LHCN-M2 (cell line): ENCODE measurements at regions not wholly inside any gene's neighbourhood (a gene's known extent, or its start where the extent isn't known, plus 50 kb on each side); places are given as distances from the start of the nearest gene placed in this dataset.

Experiments
- DNase-seq: peaks from one replicate; pipeline ENCODE4 v3.0.0-alpha.2; 2012; ENCODE audit warnings: low read depth

GRCh38 chr15:77737238-77738037, 104.7 kb upstream of the LINGO1 start:
- no peak for DNase-seq

DNA sequence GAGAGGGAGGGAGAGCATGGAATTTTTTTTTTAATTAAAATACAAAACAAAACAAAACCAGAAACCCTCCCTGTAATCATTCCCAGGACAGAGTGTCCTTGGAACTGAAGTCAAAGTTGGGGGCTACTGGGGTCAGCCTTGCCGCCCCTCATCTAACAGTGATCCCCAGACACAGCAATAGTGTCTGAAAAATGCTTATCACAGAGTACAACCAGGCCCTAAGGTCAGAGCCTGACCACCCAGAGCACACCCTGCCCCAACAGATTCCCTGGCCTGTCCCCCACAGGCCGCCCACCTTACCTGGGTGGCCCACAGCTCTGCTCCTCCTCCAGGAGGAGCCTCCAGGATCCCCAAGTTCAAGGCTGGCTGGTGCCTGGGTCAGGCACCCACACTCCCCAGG, 101.6 kb upstream of the LINGO1 start:
- no peak for DNase-seq

DNA sequence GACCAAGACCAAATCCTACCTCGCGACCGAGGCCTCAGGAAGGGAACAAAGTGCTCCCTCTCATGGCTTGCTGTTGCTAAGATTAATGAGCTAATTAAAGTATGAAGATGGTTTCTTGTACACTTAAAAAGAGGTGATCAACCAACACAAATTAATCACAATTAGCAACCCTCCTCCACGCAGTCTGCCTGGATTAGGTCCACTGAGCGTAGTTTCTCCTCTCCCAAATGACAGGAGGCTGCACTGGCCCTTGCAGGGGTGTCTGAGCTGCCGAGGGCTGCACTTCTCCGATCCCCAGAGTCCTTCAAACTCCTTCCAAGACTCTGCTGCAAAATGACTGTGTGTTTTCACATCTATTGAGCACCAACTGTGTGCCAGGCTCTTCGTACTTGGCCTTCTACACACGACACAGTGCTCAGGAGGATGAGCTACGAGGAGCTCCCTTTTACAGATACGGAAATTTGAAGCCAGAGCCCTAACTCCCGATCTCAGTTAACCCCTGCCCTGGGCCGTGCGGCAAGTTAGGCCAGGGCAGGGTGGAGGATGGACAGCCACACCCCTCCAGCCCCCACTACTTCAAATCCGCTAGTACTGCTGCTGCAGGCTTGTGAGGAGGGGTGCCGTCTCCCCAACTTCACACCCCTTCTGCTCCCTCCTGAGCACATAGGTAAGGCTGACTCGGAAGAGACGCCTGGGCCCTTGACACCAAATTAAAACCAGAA, 101.0 kb upstream of the LINGO1 start:
- no peak for DNase-seq

DNA sequence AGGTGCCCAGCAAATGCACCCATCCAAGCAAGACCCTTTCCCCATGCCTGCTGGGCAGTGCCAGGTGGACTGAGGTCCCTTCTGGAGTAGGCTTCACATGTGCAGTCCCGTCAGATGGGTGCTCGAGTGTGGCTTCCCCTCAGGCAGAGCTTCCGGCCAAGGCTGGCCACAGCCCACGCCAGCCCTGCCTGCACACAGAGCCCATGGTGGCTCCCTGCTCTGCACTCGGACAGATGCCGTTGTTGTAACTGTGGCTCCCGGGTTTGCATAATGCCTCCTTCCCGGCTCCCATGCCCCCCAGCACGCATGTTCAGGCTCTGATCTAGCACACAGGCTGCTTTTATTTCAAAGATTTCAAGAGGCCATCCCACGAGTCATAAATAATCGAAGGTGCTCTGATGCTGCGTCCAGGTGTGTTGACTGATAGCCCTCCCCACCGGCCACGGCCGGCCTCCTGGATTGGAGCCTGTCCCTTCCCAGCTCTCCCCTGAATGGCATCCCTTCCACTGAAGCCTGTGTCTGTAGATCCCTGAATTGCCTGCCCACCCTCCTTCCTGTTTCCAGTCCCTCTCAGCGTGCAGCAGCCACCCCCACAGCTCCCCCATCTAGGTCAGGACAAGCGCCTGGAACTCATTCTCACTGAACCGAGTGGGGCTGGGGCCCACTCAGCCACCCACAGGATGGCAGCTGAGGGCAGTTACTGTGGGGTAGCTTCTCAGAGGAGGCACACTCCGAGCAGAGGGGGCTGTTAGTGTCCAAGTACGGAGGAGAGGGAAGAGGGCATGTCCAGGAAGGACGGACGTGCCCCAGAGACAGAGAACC, 100.0 kb upstream of the LINGO1 start:
- no peak for DNase-seq

GRCh38 chr15:77731945-77732344, 99.2 kb upstream of the LINGO1 start:
- DNase-seq, result no peak

GRCh38 chr15:77731067-77731466, 98.4 kb upstream of the LINGO1 start:
- DNase-seq, result no peak

- no peak for DNase-seq
These were observed 95.1 kb upstream of the LINGO1 start for GRCh38 chr15:77727635-77728304.

GRCh38 chr15:77724715-77725114, 92.0 kb upstream of the LINGO1 start:
- no peak for DNase-seq

- DNase-seq, result no peak
These were observed 91.0 kb upstream of the LINGO1 start for GRCh38 chr15:77723756-77724155.

DNA sequence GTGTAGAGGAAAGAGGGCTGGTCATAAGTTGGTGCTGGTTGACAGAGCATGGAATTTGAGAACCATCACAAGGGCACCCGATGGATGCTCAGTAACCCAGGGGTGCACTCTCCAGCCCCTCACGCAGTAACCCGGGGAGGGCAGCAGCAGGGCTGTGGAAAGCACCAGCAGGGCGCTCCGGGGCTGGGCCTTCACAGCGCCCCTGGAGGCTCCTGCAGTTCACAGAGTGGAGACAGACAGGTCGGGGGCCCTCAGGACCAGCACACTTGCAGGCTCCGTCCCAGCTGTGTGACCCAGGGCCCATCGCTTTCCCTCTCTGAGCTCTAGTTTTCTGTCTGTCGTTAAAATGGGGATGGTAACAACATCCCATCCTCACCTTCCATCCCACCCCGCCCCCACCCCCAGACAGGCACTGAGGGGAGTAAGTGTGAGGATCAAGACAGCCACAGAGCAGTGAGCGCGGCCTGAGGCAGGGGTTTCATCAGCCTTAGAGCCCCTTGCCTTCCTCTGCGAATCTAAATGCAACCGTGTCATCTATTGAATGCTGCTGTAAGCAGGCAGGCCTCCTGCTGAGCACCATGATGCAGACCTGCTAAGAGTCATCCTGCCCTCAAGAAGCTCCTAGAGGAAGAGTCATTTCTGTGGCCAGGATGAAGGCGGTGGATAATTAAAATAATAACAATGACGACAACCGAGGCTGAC, 90.2 kb upstream of the LINGO1 start:
- no peak for DNase-seq

DNA sequence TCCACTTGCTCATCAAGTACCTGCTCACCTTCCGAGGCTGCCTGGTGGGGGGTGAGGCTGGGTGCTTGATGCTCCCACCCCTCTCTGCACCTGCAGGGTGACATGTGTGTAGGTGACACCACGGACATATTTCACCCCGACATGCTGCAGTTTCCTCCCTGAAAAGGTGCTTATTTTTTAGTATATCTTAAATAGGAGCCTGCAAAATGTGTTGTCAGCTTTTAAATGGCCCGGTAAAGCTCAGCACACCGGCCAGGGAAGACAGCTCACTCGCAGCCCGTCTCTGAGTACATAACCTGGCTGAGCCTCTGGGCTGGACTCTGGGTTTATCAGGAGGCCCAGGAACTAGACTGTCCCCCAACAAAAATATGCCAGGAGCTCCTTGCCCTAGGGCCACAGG, 89.3 kb upstream of the LINGO1 start:
- DNase-seq, result no peak

- no peak for DNase-seq
These were observed 87.9 kb upstream of the LINGO1 start for GRCh38 chr15:77720655-77721054.

DNA sequence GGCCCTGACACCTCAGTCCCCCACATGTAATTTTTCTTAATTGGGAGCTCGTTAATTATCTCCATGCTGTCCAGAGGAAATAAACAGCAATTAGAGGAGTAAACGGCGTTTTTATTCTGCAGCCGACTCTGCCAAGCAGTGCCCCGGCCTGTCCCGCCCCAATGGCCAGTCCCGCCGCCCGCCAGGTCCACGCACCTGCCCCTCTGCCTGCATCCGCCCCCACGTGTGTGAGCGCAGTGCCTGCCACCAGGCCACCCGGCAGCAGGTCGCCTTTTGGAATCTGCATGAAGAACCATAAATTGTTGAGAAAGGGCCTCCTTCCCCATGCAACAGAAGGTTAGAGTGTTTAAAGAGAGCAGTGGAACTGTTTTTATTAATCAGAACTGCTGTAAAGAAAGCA, 87.5 kb upstream of the LINGO1 start:
- no peak for DNase-seq

DNA sequence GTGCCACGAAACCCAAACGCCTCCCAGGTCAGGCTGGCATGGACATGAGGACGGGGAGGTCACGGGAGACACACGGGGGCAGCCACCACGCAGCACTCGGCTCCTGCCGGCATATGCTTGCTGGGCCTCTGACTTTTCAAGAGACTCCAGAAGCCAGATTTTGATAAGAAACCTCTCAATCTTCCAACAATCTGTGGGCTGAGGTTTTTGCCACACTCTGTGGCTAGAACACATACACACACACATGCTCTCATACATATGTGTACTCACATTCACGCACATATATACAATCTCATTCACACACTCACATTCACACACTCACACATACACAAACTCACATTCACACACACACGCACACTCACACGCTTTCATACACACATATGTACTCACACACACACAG, 86.7 kb upstream of the LINGO1 start:
- DNase-seq, result no peak

DNA sequence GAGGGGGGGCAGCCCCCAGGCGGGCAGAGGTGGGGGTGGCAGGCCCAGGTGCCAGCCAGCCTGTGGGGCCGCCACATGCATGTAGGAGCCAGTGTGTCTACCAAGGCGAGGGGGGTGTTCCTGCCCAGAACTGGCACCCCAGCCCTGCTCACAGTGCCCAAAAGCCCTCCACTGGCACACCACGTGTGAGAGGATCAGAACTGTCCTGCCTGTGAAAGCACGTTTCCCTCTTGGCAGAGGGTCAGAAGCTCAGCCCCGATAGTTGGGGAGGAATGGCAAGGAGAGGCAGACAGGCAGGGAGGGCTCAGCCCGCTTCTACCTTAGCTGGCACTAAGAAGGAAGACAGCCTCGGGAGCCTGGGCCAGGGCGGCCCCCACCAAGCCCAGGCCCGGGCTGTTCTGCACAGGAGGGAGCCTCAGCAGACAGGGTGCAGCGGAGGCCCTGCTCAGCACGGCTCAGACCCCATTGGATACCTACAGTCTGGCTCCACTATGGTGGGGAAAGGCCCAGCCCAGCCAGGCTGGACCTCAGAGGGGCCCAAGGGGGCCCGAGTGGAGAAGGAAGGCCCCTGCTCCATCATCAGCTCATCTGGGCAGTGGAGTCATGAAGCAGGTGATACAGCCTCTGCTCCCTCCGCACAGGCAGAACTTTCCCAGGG, 84.8 kb upstream of the LINGO1 start:
- DNase-seq, result no peak

- DNase-seq, result no peak
These were observed 84.1 kb upstream of the LINGO1 start for GRCh38 chr15:77716632-77717332.

DNA sequence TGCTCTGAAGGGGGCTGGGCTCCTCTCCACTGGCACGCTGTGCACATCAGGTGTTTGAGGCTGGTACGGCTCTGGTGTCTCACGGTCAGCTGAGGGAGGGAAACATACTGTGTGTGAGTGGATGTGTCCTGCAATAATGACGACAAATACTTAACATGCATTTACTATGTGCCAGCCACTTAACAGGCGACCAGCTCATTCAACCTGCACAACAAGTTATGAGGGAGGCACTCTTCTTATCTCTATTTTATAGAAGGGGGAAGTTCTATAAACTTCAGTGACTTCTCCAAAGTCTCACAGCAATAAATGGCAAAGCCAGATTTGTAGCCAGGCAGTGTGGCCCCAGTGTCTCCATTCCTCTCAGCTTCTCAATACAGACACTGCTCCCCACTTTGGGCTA, 83.1 kb upstream of the LINGO1 start:
- DNase-seq, result no peak

DNA sequence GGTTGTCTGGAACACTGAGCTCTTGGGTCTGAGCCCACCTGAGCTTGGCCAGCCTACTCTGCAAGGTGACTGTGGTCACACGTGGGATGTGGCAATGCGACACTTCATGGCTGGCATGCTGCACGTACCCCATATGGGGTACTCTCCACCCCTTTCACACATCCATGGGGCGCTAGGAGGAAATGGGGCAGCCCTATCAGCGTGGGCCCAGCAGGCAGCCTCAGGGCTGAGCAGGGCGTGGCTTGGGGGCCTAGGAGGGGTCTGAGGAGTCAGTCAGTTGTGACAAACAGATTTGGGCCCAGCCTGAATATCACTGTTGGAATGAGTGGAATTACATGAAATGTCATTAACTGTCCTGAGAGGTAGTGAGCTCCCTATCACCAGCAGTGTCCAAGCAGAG, 82.3 kb upstream of the LINGO1 start:
- no peak for DNase-seq

- no peak for DNase-seq
These were observed 81.8 kb upstream of the LINGO1 start for GRCh38 chr15:77714555-77714954.

DNA sequence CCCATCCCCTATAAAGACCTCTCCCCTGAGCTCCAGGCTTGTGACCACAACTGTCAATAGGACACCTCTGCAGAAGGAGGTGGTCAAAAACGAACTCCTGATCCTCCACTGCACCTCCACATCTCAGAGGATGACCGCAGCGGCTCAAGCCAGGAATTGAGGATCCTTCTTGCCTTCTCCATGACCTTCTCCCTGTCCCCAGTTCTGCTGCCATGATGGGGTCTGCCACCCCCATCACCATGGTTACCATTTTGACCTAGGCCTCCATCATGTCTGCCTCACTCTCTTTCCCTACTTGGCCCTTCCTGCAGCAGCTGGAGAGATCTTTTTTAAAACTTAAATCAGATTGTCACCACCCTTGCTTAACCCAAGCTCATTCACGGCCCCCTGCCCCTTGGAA, 81.3 kb upstream of the LINGO1 start:
- no peak for DNase-seq
